ENCODE measurements at regions not wholly inside any gene's neighbourhood (a gene's known extent, or its start where the extent isn't known, plus 50 kb on each side); places are given as distances from the start of the nearest gene placed in this dataset.
A peak's percentile ranks its signal among the peaks of the same experiment; 100 is the strongest.

- DNase-seq = no peak
These were observed 149.9 kb upstream of the COPS8 start for GRCh38 chr2:236935631-236936445.

GRCh38 chr2:236936446-236936940 is 149.2 kb upstream of the COPS8 start:
- no peak for DNase-seq

GRCh38 chr2:236938126-236938525 is 147.6 kb upstream of the COPS8 start:
- DNase-seq = peak in 3 of 4 experiments; percentile 32 to 47 (median 33)

GRCh38 chr2:236939271-236939670 is 146.4 kb upstream of the COPS8 start:
- no peak for DNase-seq

- DNase-seq = no peak
These were observed 145.9 kb upstream of the COPS8 start for GRCh38 chr2:236939721-236940231.

- DNase-seq = no peak
These were observed 145.2 kb upstream of the COPS8 start for GRCh38 chr2:236940497-236940896.

- DNase-seq = peak; percentile 21 to 65 (median 52)
These were observed 144.7 kb upstream of the COPS8 start for GRCh38 chr2:236940916-236941520.

GRCh38 chr2:236941551-236941950 is 144.1 kb upstream of the COPS8 start:
- no peak for DNase-seq

GRCh38 chr2:236942554-236942953 is 143.1 kb upstream of the COPS8 start:
- DNase-seq = no peak

GRCh38 chr2:236943068-236943467 is 142.6 kb upstream of the COPS8 start:
- DNase-seq = no peak

- no peak for DNase-seq
These were observed 141.7 kb upstream of the COPS8 start for GRCh38 chr2:236943841-236944513.

- DNase-seq = no peak
These were observed 141.1 kb upstream of the COPS8 start for GRCh38 chr2:236944561-236944960.

- DNase-seq = no peak
These were observed 140.2 kb upstream of the COPS8 start for GRCh38 chr2:236945431-236946016.

- no peak for DNase-seq
These were observed 138.8 kb upstream of the COPS8 start for GRCh38 chr2:236946871-236947270.

- DNase-seq = no peak
These were observed 138.4 kb upstream of the COPS8 start for GRCh38 chr2:236947294-236947693.

GRCh38 chr2:236947896-236948295 is 137.8 kb upstream of the COPS8 start:
- DNase-seq = no peak

GRCh38 chr2:236949089-236949905 is 136.4 kb upstream of the COPS8 start:
- peak; percentile 4 to 51 (median 30) for DNase-seq

- no peak for DNase-seq
These were observed 133.7 kb upstream of the COPS8 start for GRCh38 chr2:236951830-236952475.

GRCh38 chr2:236954641-236955040 is 131.0 kb upstream of the COPS8 start:
- DNase-seq = no peak

GRCh38 chr2:236955521-236956030 is 130.1 kb upstream of the COPS8 start:
- no peak for DNase-seq

GRCh38 chr2:236956031-236956618 is 129.6 kb upstream of the COPS8 start:
- no peak for DNase-seq
